Sigmoid colon (tissue), 6 donors: ENCODE measurements at regions not wholly inside any gene's neighbourhood (a gene's known extent, or its start where the extent isn't known, plus 50 kb on each side); places are given as distances from the start of the nearest gene placed in this dataset.

Experiments used
- DNase-seq: peaks from one replicate; pipeline ENCODE4 v3.0.0-alpha.2; 2019
- H3K27ac ChIP-seq, 4 donors: fragments of 200-600 bp; sonication (generic); one replicate each; pipeline ENCODE4 v1.5.1; 2016 to 2019; ENCODE audit warnings: mild to moderate bottlenecking in 1 of 4
- H3K27me3 ChIP-seq, 3 donors: fragments of 200-600 bp; sonication (generic); one replicate each; pipeline ENCODE4 v1.5.1; 2019; ENCODE audit warnings: mild to moderate bottlenecking in 1 of 3
- H3K36me3 ChIP-seq, 4 donors: fragments of 200-600 bp; sonication (generic); one replicate each; pipeline ENCODE4 v1.5.1; 2016 to 2019
- H3K4me1 ChIP-seq, 4 donors: fragments of 200-600 bp; sonication (generic); one replicate each; pipeline ENCODE4 v1.5.1; 2017 to 2019
- H3K4me3 ChIP-seq, 4 donors: fragments of 200-600 bp; sonication (generic); one replicate each; pipeline ENCODE4 v1.5.1; 2017 to 2019; ENCODE audit warnings: mild to moderate bottlenecking in 2 of 4, moderate library complexity in 1 of 4
- H3K9me3 ChIP-seq, 4 donors: fragments of 200-600 bp in 3 of 4; sonication (generic) in 3 of 4; one replicate each; pipeline versions ENCODE4 v1.5.1 to v1.6.1; 2013 to 2019
- CTCF ChIP-seq, 4 experiments: fragments of 450-650 bp in 3 of 4; fragments of 200-600 bp in 1 of 4; IDR thresholded peaks; one replicate each; pipeline ENCODE4 v1.5.1; 2016 to 2019; ENCODE audit warnings: antibody characterized with exemption in 4 of 4, mild to moderate bottlenecking in 3 of 4, moderate library complexity in 2 of 4
- EP300 ChIP-seq, 4 donors: sonication (generic); formaldehyde crosslinking; IDR thresholded peaks; one replicate each; pipeline ENCODE4 v1.6.1; 2017; ENCODE audit warnings: antibody characterized with exemption in 4 of 4
- POLR2A ChIP-seq, 2 donors: fragments of 450-650 bp; IDR thresholded peaks; one replicate each; pipeline ENCODE4 v1.6.1; 2016; ENCODE audit warnings: antibody characterized with exemption in 2 of 2, mild to moderate bottlenecking in 2 of 2, moderate library complexity in 2 of 2
- POLR2AphosphoS5 ChIP-seq, 4 donors: sonication (generic); formaldehyde crosslinking; IDR thresholded peaks; one replicate each; pipeline ENCODE4 v1.6.1; 2017; ENCODE audit warnings: antibody characterized with exemption in 4 of 4
- WGBS, 2 donors: extraction: QIAGEN DNeasy Blood & Tissue Kit; methylation state at CpG; one replicate each; pipeline ENCODE4 v1.1.7; 2013; 5-methylcytosine and 5-hydroxymethylcytosine counted together
- intact Hi-C: fragments of 100-400 bp; cut with DNase I; formaldehyde crosslinking; loops from one replicate; pipeline ENCODE4 v1.15.1; 2023
- donor health status: healthy with polysubstance abuse.
- donor health status: healthy.

- Histone ChIP-seq H3K4me1 (no peaks in the 10 kb centered on the region), H3K4me3 (no peak overlapping the region), H3K9me3 (no peaks in the 10 kb centered on the region), H3K27ac (no peak overlapping the region), H3K36me3 (no peaks in the 10 kb centered on the region), H3K27me3 (no peaks in the 10 kb centered on the region)
- DNase-seq, result no peak
- TF ChIP-seq POLR2A (IDR thresholded peaks at IDR 0.05), result no peak
- TF ChIP-seq EP300 (IDR thresholded peaks at IDR 0.05), result no peak
- no peak for TF ChIP-seq CTCF (IDR thresholded peaks at IDR 0.05)
- TF ChIP-seq POLR2AphosphoS5 (IDR thresholded peaks at IDR 0.05), result no peak
- WGBS, 2 donors, result 69 to 78% methylated on average over 5 of the region's 5 CpGs
- intact Hi-C loops, result no loop called here
Observed at GRCh38 chr3:75049533-75049932, 435.1 kb upstream of the CNTN3 start.

- intact Hi-C loops, result no loop called here
- no peaks in the 10 kb centered on the region for H3K9me3 ChIP-seq
- no peak overlapping the region for H3K27ac ChIP-seq
- no peak overlapping the region for H3K4me3 ChIP-seq
- 36 to 69% methylated on average over 1 of the region's 1 CpG for WGBS, 2 donors
- no peaks in the 10 kb centered on the region for H3K36me3 ChIP-seq
- H3K27me3 ChIP-seq, result no peaks in the 10 kb centered on the region
- DNase-seq, result no peak
- TF ChIP-seq EP300 (IDR thresholded peaks at IDR 0.05) (no peak), POLR2A (IDR thresholded peaks at IDR 0.05) (no peak), POLR2AphosphoS5 (IDR thresholded peaks at IDR 0.05) (no peak), CTCF (IDR thresholded peaks at IDR 0.05) (no peak)
- H3K4me1 ChIP-seq, result no peaks in the 10 kb centered on the region
Observed at GRCh38 chr3:75059120-75059519, 444.7 kb upstream of the CNTN3 start.

- Histone ChIP-seq H3K27ac (no peak overlapping the region), H3K4me1 (no peaks in the 10 kb centered on the region), H3K9me3 (no peaks in the 10 kb centered on the region), H3K27me3 (no peaks in the 10 kb centered on the region), H3K36me3 (no peaks in the 10 kb centered on the region), H3K4me3 (no peak overlapping the region)
- WGBS, 2 donors, result 89 to 92% methylated on average over 2 of the region's 2 CpGs
- intact Hi-C loops, result no loop called here
- TF ChIP-seq EP300 (IDR thresholded peaks at IDR 0.05) (no peak), CTCF (IDR thresholded peaks at IDR 0.05) (no peak), POLR2A (IDR thresholded peaks at IDR 0.05) (no peak), POLR2AphosphoS5 (IDR thresholded peaks at IDR 0.05) (no peak)
- no peak for DNase-seq
Observed at GRCh38 chr3:75061806-75062205, 447.3 kb upstream of the CNTN3 start.

GRCh38 chr3:75075158-75075557, 460.7 kb upstream of the CNTN3 start:
- DNase-seq, result no peak
- Histone ChIP-seq H3K36me3 (no peaks in the 10 kb centered on the region), H3K9me3 (no peaks in the 10 kb centered on the region), H3K4me3 (no peak overlapping the region), H3K4me1 (no peaks in the 10 kb centered on the region), H3K27me3 (no peaks in the 10 kb centered on the region), H3K27ac (no peak overlapping the region)
- TF ChIP-seq POLR2AphosphoS5 (IDR thresholded peaks at IDR 0.05), result no peak
- TF ChIP-seq POLR2A (IDR thresholded peaks at IDR 0.05), result no peak
- TF ChIP-seq CTCF (IDR thresholded peaks at IDR 0.05), result no peak
- no peak for TF ChIP-seq EP300 (IDR thresholded peaks at IDR 0.05)
- intact Hi-C loops, result no loop called here
- 94 to 98% methylated on average over 1 of the region's 1 CpG for WGBS, 2 donors

- no peaks in the 10 kb centered on the region for H3K27me3 ChIP-seq
- H3K9me3 ChIP-seq, result no peaks in the 10 kb centered on the region
- H3K4me1 ChIP-seq, result no peaks in the 10 kb centered on the region
- TF ChIP-seq POLR2A (IDR thresholded peaks at IDR 0.05) (no peak), EP300 (IDR thresholded peaks at IDR 0.05) (no peak), POLR2AphosphoS5 (IDR thresholded peaks at IDR 0.05) (no peak), CTCF (IDR thresholded peaks at IDR 0.05) (no peak)
- WGBS, 2 donors, result 86 to 90% methylated on average over 2 of the region's 2 CpGs
- intact Hi-C loops, result no loop called here
- DNase-seq, result no peak
- H3K36me3 ChIP-seq, result no peaks in the 10 kb centered on the region
- H3K27ac ChIP-seq, result no peak overlapping the region
- no peak overlapping the region for H3K4me3 ChIP-seq
Observed at GRCh38 chr3:75076481-75076880, 462.0 kb upstream of the CNTN3 start.
